GM13976 (cell line): ENCODE measurements at regions not wholly inside any gene's neighbourhood (a gene's known extent, or its start where the extent isn't known, plus 50 kb on each side); places are given as distances from the start of the nearest gene placed in this dataset.

Source experiments
- DNase-seq: peaks from one replicate; pipeline ENCODE4 v3.0.0; 2012; ENCODE audit warnings: low spot score
- CTCF ChIP-seq: IDR thresholded peaks from 2 replicates; pipeline ENCODE4 v1.5.1; 2012; ENCODE audit warnings: borderline replicate concordance, mild to moderate bottlenecking; ENCODE audit not compliant: insufficient read depth; ENCODE audit errors: extremely low read depth, missing control alignments, control extremely low read depth
- in situ Hi-C: fragments of 300-500 bp; cut with MboI; formaldehyde crosslinking; loops from one replicate; pipeline ENCODE4 v1.12.0; 2022; ENCODE audit warnings: low sequenced_read_pairs, mixed read lengths, inconsistent platforms; ENCODE audit not compliant: unreplicated experiment

GRCh38 chr5:61596265-61596664 is 264.2 kb downstream of the ZSWIM6 start:
- TF ChIP-seq CTCF: no peak
- DNase-seq: no peak
- in situ Hi-C loops: no loop called here

- TF ChIP-seq CTCF: no peak
- in situ Hi-C loops: no loop called here
- DNase-seq: no peak
Measured at GRCh38 chr5:61597684-61598083, 265.6 kb downstream of the ZSWIM6 start.

GRCh38 chr5:61598126-61598525 is 266.1 kb downstream of the ZSWIM6 start:
- no peak for DNase-seq

GRCh38 chr5:61599370-61600122 is 267.5 kb downstream of the ZSWIM6 start:
- no peak for TF ChIP-seq CTCF
- DNase-seq: no peak
- in situ Hi-C loops: no loop called here

More at GRCh38 chr5:61598126-61598525, 266.1 kb downstream of the ZSWIM6 start:
- in situ Hi-C loops: no loop called here
- TF ChIP-seq CTCF: no peak

GRCh38 chr5:61600123-61600444 is 268.0 kb downstream of the ZSWIM6 start:
- TF ChIP-seq CTCF: no peak
- no peak for DNase-seq
- in situ Hi-C loops: no loop called here

- no peak for TF ChIP-seq CTCF
- DNase-seq: no peak
- in situ Hi-C loops: no loop called here
Measured at GRCh38 chr5:61600945-61601511, 269.0 kb downstream of the ZSWIM6 start.
